ENCODE measurements at regions not wholly inside any gene's neighbourhood (a gene's known extent, or its start where the extent isn't known, plus 50 kb on each side); places are given as distances from the start of the nearest gene placed in this dataset.
A peak's percentile ranks its signal among the peaks of the same experiment; 100 is the strongest.

GRCh38 chr1:58899587-58900271 lies 115.9 kb upstream of the JUN start:
- H3K27ac ChIP-seq (ENCODE audit: low read depth, low read length) = peak overlapping the region; percentile 73
- peaks cover 28% of the 10 kb centered on the region for H3K4me1 ChIP-seq (ENCODE audit: control insufficient read depth, insufficient read depth, low read length)

GRCh38 chr1:58900396-58900795 lies 116.5 kb upstream of the JUN start:
- Histone ChIP-seq H3K4me1 (ENCODE audit: control insufficient read depth, insufficient read depth, low read length) (peaks cover 29% of the 10 kb centered on the region), H3K27me3 (ENCODE audit: control insufficient read depth, insufficient read depth, low read length) (no peaks in the 10 kb centered on the region), H3K27ac (ENCODE audit: low read depth, low read length) (peak overlapping the region; percentile 73), H3K9ac (ENCODE audit: low read length) (no peak overlapping the region), H3K36me3 (ENCODE audit: control insufficient read depth, insufficient read depth, low read length) (no peaks in the 10 kb centered on the region), H3K4me3 (ENCODE audit: low read length) (no peak overlapping the region)

More at GRCh38 chr1:58899587-58900271, 115.9 kb upstream of the JUN start:
- H3K4me3 ChIP-seq (ENCODE audit: low read length) = no peak overlapping the region
- no peaks in the 10 kb centered on the region for H3K27me3 ChIP-seq (ENCODE audit: control insufficient read depth, insufficient read depth, low read length)
- H3K36me3 ChIP-seq (ENCODE audit: control insufficient read depth, insufficient read depth, low read length) = no peaks in the 10 kb centered on the region
- no peak overlapping the region for H3K9ac ChIP-seq (ENCODE audit: low read length)

- Histone ChIP-seq H3K4me3 (ENCODE audit: low read length) (no peak overlapping the region), H3K27me3 (ENCODE audit: control insufficient read depth, insufficient read depth, low read length) (no peaks in the 10 kb centered on the region), H3K27ac (ENCODE audit: low read depth, low read length) (peak overlapping the region; percentile 73), H3K9ac (ENCODE audit: low read length) (no peak overlapping the region), H3K36me3 (ENCODE audit: control insufficient read depth, insufficient read depth, low read length) (no peaks in the 10 kb centered on the region), H3K4me1 (ENCODE audit: control insufficient read depth, insufficient read depth, low read length) (peaks cover 29% of the 10 kb centered on the region)
Measured at GRCh38 chr1:58901008-58901407, 117.2 kb upstream of the JUN start.

GRCh38 chr1:58902830-58903513 lies 119.1 kb upstream of the JUN start:
- H3K4me1 ChIP-seq (ENCODE audit: control insufficient read depth, insufficient read depth, low read length) = peaks cover 24% of the 10 kb centered on the region

GRCh38 chr1:58903514-58904298 lies 119.9 kb upstream of the JUN start:
- peak overlapping the region; percentile 75 for H3K9ac ChIP-seq (ENCODE audit: low read length)
- H3K27ac ChIP-seq (ENCODE audit: low read depth, low read length) = peak overlapping the region; percentile 97
- H3K36me3 ChIP-seq (ENCODE audit: control insufficient read depth, insufficient read depth, low read length) = no peaks in the 10 kb centered on the region
- peak overlapping the region; percentile 72 for H3K4me3 ChIP-seq (ENCODE audit: low read length)
- H3K27me3 ChIP-seq (ENCODE audit: control insufficient read depth, insufficient read depth, low read length) = no peaks in the 10 kb centered on the region
- peaks cover 22% of the 10 kb centered on the region for H3K4me1 ChIP-seq (ENCODE audit: control insufficient read depth, insufficient read depth, low read length)

More at GRCh38 chr1:58902830-58903513, 119.1 kb upstream of the JUN start:
- H3K27me3 ChIP-seq (ENCODE audit: control insufficient read depth, insufficient read depth, low read length) = no peaks in the 10 kb centered on the region
- H3K36me3 ChIP-seq (ENCODE audit: control insufficient read depth, insufficient read depth, low read length) = no peaks in the 10 kb centered on the region
- peak overlapping the region; percentile 97 for H3K27ac ChIP-seq (ENCODE audit: low read depth, low read length)
- peak overlapping the region; percentile 72 for H3K4me3 ChIP-seq (ENCODE audit: low read length)
- H3K9ac ChIP-seq (ENCODE audit: low read length) = peak overlapping the region; percentile 50

GRCh38 chr1:58904299-58905125 lies 120.7 kb upstream of the JUN start:
- peak overlapping the region; percentile 97 for H3K27ac ChIP-seq (ENCODE audit: low read depth, low read length)
- no peaks in the 10 kb centered on the region for H3K36me3 ChIP-seq (ENCODE audit: control insufficient read depth, insufficient read depth, low read length)
- H3K4me3 ChIP-seq (ENCODE audit: low read length) = peak overlapping the region; percentile 72
- peak overlapping the region; percentile 75 for H3K9ac ChIP-seq (ENCODE audit: low read length)
- H3K4me1 ChIP-seq (ENCODE audit: control insufficient read depth, insufficient read depth, low read length) = peaks cover 14% of the 10 kb centered on the region
- no peaks in the 10 kb centered on the region for H3K27me3 ChIP-seq (ENCODE audit: control insufficient read depth, insufficient read depth, low read length)

GRCh38 chr1:58905126-58905490 lies 121.3 kb upstream of the JUN start:
- Histone ChIP-seq H3K27ac (ENCODE audit: low read depth, low read length) (no peak overlapping the region), H3K36me3 (ENCODE audit: control insufficient read depth, insufficient read depth, low read length) (no peaks in the 10 kb centered on the region), H3K4me3 (ENCODE audit: low read length) (no peak overlapping the region), H3K27me3 (ENCODE audit: control insufficient read depth, insufficient read depth, low read length) (no peaks in the 10 kb centered on the region), H3K9ac (ENCODE audit: low read length) (no peak overlapping the region), H3K4me1 (ENCODE audit: control insufficient read depth, insufficient read depth, low read length) (peaks cover 10% of the 10 kb centered on the region)

- Histone ChIP-seq H3K27ac (ENCODE audit: low read depth, low read length) (no peak overlapping the region), H3K36me3 (ENCODE audit: control insufficient read depth, insufficient read depth, low read length) (no peaks in the 10 kb centered on the region), H3K9ac (ENCODE audit: low read length) (no peak overlapping the region), H3K4me1 (ENCODE audit: control insufficient read depth, insufficient read depth, low read length) (peaks cover 8% of the 10 kb centered on the region), H3K4me3 (ENCODE audit: low read length) (no peak overlapping the region), H3K27me3 (ENCODE audit: control insufficient read depth, insufficient read depth, low read length) (no peaks in the 10 kb centered on the region)
Measured at GRCh38 chr1:58905628-58906221, 121.9 kb upstream of the JUN start.

- Histone ChIP-seq H3K36me3 (ENCODE audit: control insufficient read depth, insufficient read depth, low read length) (no peaks in the 10 kb centered on the region), H3K4me1 (ENCODE audit: control insufficient read depth, insufficient read depth, low read length) (peaks cover 8% of the 10 kb centered on the region), H3K27ac (ENCODE audit: low read depth, low read length) (no peak overlapping the region), H3K9ac (ENCODE audit: low read length) (no peak overlapping the region), H3K27me3 (ENCODE audit: control insufficient read depth, insufficient read depth, low read length) (no peaks in the 10 kb centered on the region), H3K4me3 (ENCODE audit: low read length) (no peak overlapping the region)
Measured at GRCh38 chr1:58907398-58907797, 123.6 kb upstream of the JUN start.

GRCh38 chr1:58908561-58909560 lies 125.0 kb upstream of the JUN start:
- H3K4me3 ChIP-seq (ENCODE audit: low read length) = no peak overlapping the region
- H3K36me3 ChIP-seq (ENCODE audit: control insufficient read depth, insufficient read depth, low read length) = no peaks in the 10 kb centered on the region
- no peak overlapping the region for H3K9ac ChIP-seq (ENCODE audit: low read length)
- no peaks in the 10 kb centered on the region for H3K27me3 ChIP-seq (ENCODE audit: control insufficient read depth, insufficient read depth, low read length)
- H3K4me1 ChIP-seq (ENCODE audit: control insufficient read depth, insufficient read depth, low read length) = peaks cover 8% of the 10 kb centered on the region
- no peak overlapping the region for H3K27ac ChIP-seq (ENCODE audit: low read depth, low read length)
